Colonic mucosa (tissue), 4 donors: ENCODE measurements at regions not wholly inside any gene's neighbourhood (a gene's known extent, or its start where the extent isn't known, plus 50 kb on each side); places are given as distances from the start of the nearest gene placed in this dataset.
A peak's percentile ranks its signal among the peaks of the same experiment; 100 is the strongest.

Source experiments
- DNase-seq: peaks from one replicate; pipeline ENCODE4 v3.0.0-alpha.2; 2020
- H3K27ac ChIP-seq: fragments of 200-600 bp; one replicate; pipeline ENCODE4 v1.8.0; 2021
- H3K27me3 ChIP-seq: fragments of 200-600 bp; one replicate; pipeline ENCODE4 v1.8.0; 2021
- H3K36me3 ChIP-seq: fragments of 200-600 bp; one replicate; pipeline ENCODE4 v1.8.0; 2021
- H3K4me1 ChIP-seq: fragments of 200-600 bp; one replicate; pipeline ENCODE4 v1.8.0; 2021; ENCODE audit warnings: mild to moderate bottlenecking
- H3K4me3 ChIP-seq: fragments of 200-600 bp; one replicate; pipeline ENCODE4 v1.8.0; 2021
- H3K9ac ChIP-seq, 2 donors: one replicate each; pipeline ENCODE4 v1.7.0; 2013; ENCODE audit warnings: control low read depth in 2 of 2, low read depth in 2 of 2, low read length in 2 of 2
- H3K9me3 ChIP-seq: fragments of 200-600 bp; one replicate; pipeline ENCODE4 v1.8.0; 2021
- intact Hi-C: fragments of 100-400 bp; cut with DNase I; formaldehyde crosslinking; loops from one replicate; pipeline ENCODE4 v1.14.1; 2022
- TF ChIP-seq, protein P1 (sequence below): fragments of 200-600 bp; IDR thresholded peaks from one replicate; pipeline ENCODE4 v1.8.0; 2022; ENCODE audit warnings: antibody characterized with exemption, mild to moderate bottlenecking
- donor health status: healthy.
- donor health status: DM: no; HTN: no; CAD: no.
- donor health status: DM: no; HTN: no; CAD: no.

DNA sequence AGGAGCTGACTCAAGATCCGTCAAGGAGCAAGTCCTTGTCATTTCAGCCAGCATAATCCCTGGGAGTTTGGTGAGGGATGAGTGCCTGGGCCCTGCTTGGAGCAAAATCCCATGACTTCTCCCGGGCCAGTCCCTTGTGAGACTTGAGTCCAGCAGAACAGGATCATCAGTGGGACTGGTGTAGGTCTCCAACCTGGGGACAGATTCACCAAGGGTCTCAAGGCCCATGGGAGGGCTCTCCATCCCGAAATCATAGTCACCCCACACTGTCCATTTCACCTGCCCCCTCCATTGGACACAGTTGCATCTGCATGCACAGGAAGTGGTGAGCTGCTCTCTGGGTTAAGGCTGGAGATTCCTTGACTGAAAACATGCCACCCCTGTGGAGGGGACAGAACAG lies 178.2 kb downstream of the FOXD2 start:
- Histone ChIP-seq H3K36me3 (no peaks in the 10 kb centered on the region), H3K4me3 (no peak overlapping the region), H3K9ac (no peak overlapping the region), H3K27ac (no peak overlapping the region), H3K4me1 (no peaks in the 10 kb centered on the region), H3K27me3 (no peaks in the 10 kb centered on the region), H3K9me3 (no peaks in the 10 kb centered on the region)
- no peak for DNase-seq
- TF ChIP-seq, protein P1, sequence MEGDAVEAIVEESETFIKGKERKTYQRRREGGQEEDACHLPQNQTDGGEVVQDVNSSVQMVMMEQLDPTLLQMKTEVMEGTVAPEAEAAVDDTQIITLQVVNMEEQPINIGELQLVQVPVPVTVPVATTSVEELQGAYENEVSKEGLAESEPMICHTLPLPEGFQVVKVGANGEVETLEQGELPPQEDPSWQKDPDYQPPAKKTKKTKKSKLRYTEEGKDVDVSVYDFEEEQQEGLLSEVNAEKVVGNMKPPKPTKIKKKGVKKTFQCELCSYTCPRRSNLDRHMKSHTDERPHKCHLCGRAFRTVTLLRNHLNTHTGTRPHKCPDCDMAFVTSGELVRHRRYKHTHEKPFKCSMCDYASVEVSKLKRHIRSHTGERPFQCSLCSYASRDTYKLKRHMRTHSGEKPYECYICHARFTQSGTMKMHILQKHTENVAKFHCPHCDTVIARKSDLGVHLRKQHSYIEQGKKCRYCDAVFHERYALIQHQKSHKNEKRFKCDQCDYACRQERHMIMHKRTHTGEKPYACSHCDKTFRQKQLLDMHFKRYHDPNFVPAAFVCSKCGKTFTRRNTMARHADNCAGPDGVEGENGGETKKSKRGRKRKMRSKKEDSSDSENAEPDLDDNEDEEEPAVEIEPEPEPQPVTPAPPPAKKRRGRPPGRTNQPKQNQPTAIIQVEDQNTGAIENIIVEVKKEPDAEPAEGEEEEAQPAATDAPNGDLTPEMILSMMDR = no peak
- intact Hi-C loops = no loop called here

DNA sequence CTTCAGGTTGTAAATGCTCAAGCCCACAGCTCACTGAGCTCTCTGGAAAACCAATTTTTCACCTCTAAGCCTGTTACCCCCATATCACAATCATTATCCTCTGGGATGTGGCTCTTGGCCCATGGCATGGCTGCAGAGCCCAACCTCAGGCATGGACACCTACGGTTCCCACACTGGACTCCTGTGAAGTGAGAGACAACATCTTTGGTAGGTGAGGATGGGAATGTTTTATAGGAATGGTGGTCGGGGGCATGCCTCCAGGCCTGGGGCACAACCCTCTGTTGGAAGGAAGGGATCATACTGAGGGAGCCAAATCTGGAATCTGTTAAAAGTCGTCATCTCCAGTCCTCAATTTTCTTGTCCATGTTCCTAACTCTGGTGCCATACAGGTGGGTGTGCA lies 179.1 kb downstream of the FOXD2 start:
- no peak overlapping the region for H3K27ac ChIP-seq
- no peaks in the 10 kb centered on the region for H3K36me3 ChIP-seq
- H3K9me3 ChIP-seq = no peaks in the 10 kb centered on the region
- no peaks in the 10 kb centered on the region for H3K4me1 ChIP-seq
- no peak overlapping the region for H3K9ac ChIP-seq
- intact Hi-C loops = no loop called here
- TF ChIP-seq, protein P1 = no peak
- no peaks in the 10 kb centered on the region for H3K27me3 ChIP-seq
- DNase-seq = peak; percentile 9
- H3K4me3 ChIP-seq = no peak overlapping the region

- no peaks in the 10 kb centered on the region for H3K27me3 ChIP-seq
- intact Hi-C loops = no loop called here
- no peak overlapping the region for H3K27ac ChIP-seq
- peak; percentile 7 for DNase-seq
- no peak overlapping the region for H3K4me3 ChIP-seq
- H3K9ac ChIP-seq = no peak overlapping the region
- no peaks in the 10 kb centered on the region for H3K4me1 ChIP-seq
- no peaks in the 10 kb centered on the region for H3K9me3 ChIP-seq
- H3K36me3 ChIP-seq = no peaks in the 10 kb centered on the region
- TF ChIP-seq, protein P1 = no peak
Observed at GRCh38 chr1:47617381-47618221, 179.8 kb downstream of the FOXD2 start.

GRCh38 chr1:47618222-47618720 lies 180.4 kb downstream of the FOXD2 start:
- H3K36me3 ChIP-seq = no peaks in the 10 kb centered on the region
- H3K9ac ChIP-seq = no peak overlapping the region
- intact Hi-C loops = no loop called here
- H3K4me1 ChIP-seq = no peaks in the 10 kb centered on the region
- TF ChIP-seq, protein P1 = no peak
- H3K9me3 ChIP-seq = no peaks in the 10 kb centered on the region
- H3K27me3 ChIP-seq = no peaks in the 10 kb centered on the region
- no peak overlapping the region for H3K27ac ChIP-seq
- H3K4me3 ChIP-seq = no peak overlapping the region
- peak; percentile 10 for DNase-seq

- no peaks in the 10 kb centered on the region for H3K9me3 ChIP-seq
- H3K4me3 ChIP-seq = no peak overlapping the region
- TF ChIP-seq, protein P1 = no peak
- no peak overlapping the region for H3K27ac ChIP-seq
- H3K9ac ChIP-seq = no peak overlapping the region
- H3K4me1 ChIP-seq = no peaks in the 10 kb centered on the region
- no peaks in the 10 kb centered on the region for H3K27me3 ChIP-seq
- DNase-seq = peak; percentile 19
- intact Hi-C loops = no loop called here
- no peaks in the 10 kb centered on the region for H3K36me3 ChIP-seq
Observed at GRCh38 chr1:47618830-47619229, 181.0 kb downstream of the FOXD2 start.
